NCI-H2171 treated with DMSO at 0.1 percent for 48 hours (cell line): ENCODE measurements at regions not wholly inside any gene's neighbourhood (a gene's known extent, or its start where the extent isn't known, plus 50 kb on each side); places are given as distances from the start of the nearest gene placed in this dataset.

ENCODE experiments used
- DNase-seq: peaks from one replicate; lab custom pipeline; 2025; lab: John Stamatoyannopoulos, UW

DNA sequence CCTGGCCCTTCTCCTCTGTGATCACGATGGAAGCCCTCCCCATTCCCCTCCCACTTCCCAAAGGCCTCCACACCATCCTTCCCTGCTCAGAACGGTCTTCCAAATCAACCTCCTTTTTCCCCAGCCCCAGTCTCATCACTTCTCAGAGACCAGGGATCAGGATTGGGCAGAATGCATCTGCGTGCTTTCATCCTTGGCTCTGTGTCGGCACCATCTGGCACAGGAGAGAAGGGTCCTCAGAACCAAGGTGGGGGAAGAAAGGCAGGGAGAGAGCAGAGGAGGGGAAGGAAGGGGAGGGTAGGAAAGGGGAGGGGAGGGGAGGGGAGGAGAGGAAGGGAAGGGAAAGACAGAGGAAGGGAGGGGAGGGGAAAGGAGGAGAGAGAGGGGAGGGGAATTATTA, 52.4 kb upstream of the FICD start:
- DNase-seq: peak; percentile 70

DNA sequence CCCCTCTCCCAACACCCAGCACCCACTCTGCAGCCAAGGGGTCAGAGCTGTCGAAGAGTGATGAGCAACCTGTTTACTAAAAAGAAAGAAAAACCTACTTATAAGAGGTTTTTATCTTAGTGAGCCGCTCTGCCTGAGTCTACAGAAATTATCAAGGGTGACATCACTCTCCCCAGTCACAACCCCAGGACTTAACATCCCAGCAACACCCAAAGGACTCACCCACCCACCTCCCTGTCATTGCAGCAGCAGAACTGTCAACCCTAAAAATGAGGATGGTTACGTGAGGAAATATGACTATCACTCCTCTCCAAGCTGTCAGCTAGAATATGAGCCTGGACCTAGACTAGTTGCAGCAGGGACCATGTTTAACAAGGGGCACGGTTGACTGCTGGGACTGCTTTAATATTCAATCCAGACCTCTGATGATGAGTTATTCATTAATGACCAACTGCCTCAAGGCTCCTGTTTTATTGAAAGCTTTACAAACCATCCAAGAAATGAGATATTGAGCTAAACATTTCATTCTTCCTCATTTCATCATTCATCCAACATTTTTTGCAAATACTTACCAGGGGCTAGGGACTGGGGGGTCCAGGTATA, 53.9 kb upstream of the FICD start:
- no peak for DNase-seq

DNA sequence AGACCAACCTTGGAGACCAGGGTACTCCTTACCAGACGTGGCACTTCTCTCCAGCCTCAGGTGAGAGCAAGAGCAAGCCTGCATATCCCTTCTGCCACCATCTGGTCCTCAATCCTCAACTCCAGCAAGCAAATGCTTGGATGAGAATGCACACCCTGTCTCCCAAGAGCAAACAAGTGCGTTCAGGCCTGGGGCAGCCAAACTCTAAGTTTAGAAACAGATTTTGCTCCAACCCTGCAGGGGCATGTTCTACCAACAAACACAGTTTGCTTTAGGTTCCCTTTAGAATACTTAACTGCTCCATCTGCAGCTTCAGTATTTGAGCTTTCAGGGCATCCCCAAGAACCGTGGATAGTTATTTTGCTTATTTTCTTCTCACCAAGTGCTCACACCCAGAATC, 55.9 kb upstream of the FICD start:
- DNase-seq: peak; percentile 83

GRCh38 chr12:108457734-108458361, 57.2 kb upstream of the FICD start:
- no peak for DNase-seq

DNA sequence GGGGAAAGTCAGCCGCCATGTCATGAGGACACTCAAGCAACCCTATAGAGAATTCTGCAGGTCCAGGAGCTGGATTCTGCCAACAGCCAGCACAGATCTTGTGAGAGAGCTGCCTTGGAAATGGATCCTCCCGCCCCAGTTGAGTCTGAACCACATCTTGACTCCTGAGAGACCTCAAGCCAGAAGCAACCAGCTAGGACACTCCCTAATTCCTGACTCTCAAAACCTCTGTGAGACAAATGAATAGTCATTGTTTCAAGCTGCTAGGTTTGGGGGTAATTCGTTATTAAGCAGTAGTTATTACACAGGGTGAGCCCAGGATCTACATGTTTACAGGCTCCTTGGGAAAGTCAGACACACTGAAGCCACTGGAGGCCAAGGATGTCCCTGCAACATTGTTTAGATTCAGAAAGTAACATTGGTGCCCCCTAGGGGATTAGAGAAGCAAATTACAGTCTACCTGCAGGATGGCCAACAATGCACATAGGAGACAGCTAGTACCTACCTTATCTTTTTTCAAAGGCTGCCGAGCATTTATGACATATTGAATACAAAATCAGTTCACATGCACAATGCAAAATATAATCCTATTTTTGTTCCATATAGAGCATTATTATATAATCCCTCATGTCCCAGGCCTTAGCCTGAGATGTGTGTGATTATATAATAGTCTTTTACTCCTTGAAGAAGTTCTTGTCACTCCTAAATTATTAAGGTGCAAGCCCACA, 57.9 kb upstream of the FICD start:
- DNase-seq: peak; percentile 80

DNA sequence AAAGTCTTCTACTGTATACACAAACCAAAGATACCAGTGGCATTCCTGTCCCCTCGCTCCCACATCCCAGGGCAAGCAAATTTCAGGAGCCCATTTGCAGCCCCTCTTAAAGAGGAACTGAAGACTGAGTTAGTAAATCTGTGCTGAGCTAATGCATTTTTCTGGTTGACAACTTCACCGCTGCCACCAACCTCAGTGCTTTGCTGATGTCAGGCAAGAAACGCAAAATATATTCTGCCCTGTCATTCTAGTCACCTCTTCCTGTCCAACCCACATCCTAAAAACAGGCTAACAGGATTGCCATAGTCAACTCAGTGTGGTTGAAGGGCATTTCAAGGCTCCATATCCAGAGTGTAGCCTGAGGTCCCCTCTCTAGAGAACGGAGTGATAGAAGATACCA, 59.4 kb upstream of the FICD start:
- no peak for DNase-seq

- no peak for DNase-seq
Measured at GRCh38 chr12:108454539-108455139, 60.4 kb upstream of the FICD start.

- DNase-seq: no peak
Measured at GRCh38 chr12:108449478-108449877, 65.6 kb upstream of the FICD start.

- DNase-seq: no peak
Measured at GRCh38 chr12:108448246-108448645, 66.8 kb upstream of the FICD start.

GRCh38 chr12:108447168-108447832, 67.8 kb upstream of the FICD start:
- no peak for DNase-seq

GRCh38 chr12:108446766-108447165, 68.3 kb upstream of the FICD start:
- DNase-seq: no peak

- DNase-seq: no peak
Measured at GRCh38 chr12:108442910-108443309, 72.2 kb upstream of the FICD start.

- DNase-seq: no peak
Measured at GRCh38 chr12:108442067-108442466, 73.0 kb upstream of the FICD start.

GRCh38 chr12:108441549-108441948, 73.5 kb upstream of the FICD start:
- DNase-seq: no peak

GRCh38 chr12:108440736-108441135, 74.3 kb upstream of the FICD start:
- DNase-seq: no peak

DNA sequence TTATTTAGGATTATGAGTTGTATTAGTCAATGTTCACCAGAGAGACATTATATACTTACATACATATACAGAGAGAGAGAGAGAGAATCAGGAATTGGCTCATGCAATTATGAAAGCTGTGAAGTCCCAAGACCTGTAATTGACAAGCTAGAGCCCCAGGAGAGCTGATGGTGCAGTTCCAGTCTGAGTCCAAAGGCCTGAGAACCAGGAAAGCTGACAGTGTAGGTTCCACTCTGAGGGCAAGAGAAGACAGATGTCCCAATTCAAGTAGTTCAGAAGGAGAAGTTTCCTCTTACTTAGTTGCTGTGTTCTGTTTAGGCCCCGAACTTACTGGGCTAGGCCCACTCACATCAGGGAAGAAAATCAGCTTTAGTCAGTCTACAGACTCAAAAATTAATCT, 76.4 kb upstream of the FICD start:
- DNase-seq: no peak

GRCh38 chr12:108432423-108433121, 82.5 kb upstream of the FICD start:
- no peak for DNase-seq

- DNase-seq: no peak
Measured at GRCh38 chr12:108430926-108431325, 84.2 kb upstream of the FICD start.

- peak; percentile 90 for DNase-seq
Measured at GRCh38 chr12:108430245-108430644, 84.8 kb upstream of the FICD start.

GRCh38 chr12:108425238-108425795, 86.2 kb upstream of the CMKLR1 start:
- peak; percentile 36 for DNase-seq

DNA sequence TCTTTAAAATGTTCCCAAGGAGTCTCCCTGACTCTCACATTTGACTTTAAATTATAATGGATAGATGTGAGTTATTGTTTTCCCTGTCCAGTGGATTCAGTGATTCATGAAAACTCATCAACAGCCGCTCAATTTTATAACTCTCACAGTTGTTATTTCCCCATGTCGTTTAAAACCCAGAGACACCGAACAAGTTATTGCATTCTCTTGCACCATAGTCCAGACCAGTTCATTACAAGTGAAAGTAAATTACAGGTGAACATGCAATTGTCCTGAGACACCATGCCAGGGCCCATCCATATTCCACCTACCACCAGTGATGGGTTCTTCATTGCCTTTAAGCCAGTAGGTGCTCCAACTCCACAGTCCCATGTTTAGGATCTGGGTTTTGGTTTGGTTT, 85.7 kb upstream of the CMKLR1 start:
- no peak for DNase-seq

DNA sequence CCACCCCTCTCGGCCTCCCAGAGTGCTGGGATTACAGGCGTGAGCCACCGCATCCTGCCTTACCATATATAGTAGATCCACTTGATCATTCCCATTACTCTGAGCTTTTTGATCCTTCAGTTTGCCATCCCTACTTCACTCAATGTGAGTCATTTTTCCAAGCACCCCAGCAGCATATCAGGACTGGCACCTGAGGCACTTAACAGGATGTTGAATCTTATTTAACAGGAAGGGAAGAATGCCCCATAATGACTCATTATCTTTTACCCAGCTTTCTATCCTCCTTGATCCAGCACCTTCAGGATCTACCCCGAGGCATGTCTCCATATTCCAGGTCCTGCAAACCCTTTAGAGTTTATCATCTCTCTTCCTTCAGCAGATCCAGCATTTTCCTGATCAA, 84.9 kb upstream of the CMKLR1 start:
- DNase-seq: no peak
